D721Med (cell line): ENCODE measurements at regions not wholly inside any gene's neighbourhood (a gene's known extent, or its start where the extent isn't known, plus 50 kb on each side); places are given as distances from the start of the nearest gene placed in this dataset.

Experiments used
- DNase-seq: peaks from one replicate; pipeline ENCODE4 v3.0.0; 2011; ENCODE audit warnings: low spot score; ENCODE audit not compliant: insufficient read length
- FAIRE-seq: peaks from 2 replicates; lab custom pipeline; 2011; peaks lifted over from hg19 to GRCh38; lab: Jason Lieb, UNC
- CTCF ChIP-seq: IDR thresholded peaks from 2 replicates; pipeline ENCODE4 v1.5.1; 2012; ENCODE audit warnings: mild to moderate bottlenecking, control low read depth; ENCODE audit not compliant: insufficient read depth; ENCODE audit errors: missing control alignments

- FAIRE-seq (no peak), DNase-seq (no peak)
- TF ChIP-seq CTCF, result peak; percentile 28
Observed at GRCh38 chr3:101998256-101998926, 149.1 kb downstream of the NFKBIZ start.

- FAIRE-seq (no peak), DNase-seq (no peak)
- no peak for TF ChIP-seq CTCF
Observed at GRCh38 chr3:101999177-101999779, 150.0 kb downstream of the NFKBIZ start.

GRCh38 chr3:102000620-102001209, 151.4 kb downstream of the NFKBIZ start:
- DNase-seq, result no peak
- no peak for TF ChIP-seq CTCF
- no peak for FAIRE-seq

- FAIRE-seq (no peak), DNase-seq (no peak)
- TF ChIP-seq CTCF, result no peak
Observed at GRCh38 chr3:102002056-102002455, 152.7 kb downstream of the NFKBIZ start.

- no peak for TF ChIP-seq CTCF
- no peak for FAIRE-seq
- no peak for DNase-seq
Observed at GRCh38 chr3:102004561-102004960, 155.2 kb downstream of the NFKBIZ start.

- FAIRE-seq (no peak), DNase-seq (no peak)
- no peak for TF ChIP-seq CTCF
Observed at GRCh38 chr3:102005551-102005950, 156.2 kb downstream of the NFKBIZ start.
